Ishikawa (cell line): ENCODE measurements at regions not wholly inside any gene's neighbourhood (a gene's known extent, or its start where the extent isn't known, plus 50 kb on each side); places are given as distances from the start of the nearest gene placed in this dataset.

Source experiments
- CEBPB ChIP-seq: IDR thresholded peaks from 2 replicates; pipeline ENCODE4 v1.6.1; 2012
- CREB1 ChIP-seq: IDR thresholded peaks from 2 replicates; pipeline ENCODE4 v1.6.1; 2012; ENCODE audit warnings: low read depth
- EGR1 ChIP-seq: IDR thresholded peaks from 2 replicates; pipeline ENCODE4 v1.6.1; 2012
- EP300 ChIP-seq: IDR thresholded peaks from 2 replicates; pipeline ENCODE4 v1.6.1; 2012; ENCODE audit warnings: borderline replicate concordance
- FOXM1 ChIP-seq: IDR thresholded peaks from 2 replicates; pipeline ENCODE4 v1.6.1; 2012; ENCODE audit warnings: low read depth, borderline replicate concordance
- MAX ChIP-seq: IDR thresholded peaks from 2 replicates; pipeline ENCODE4 v1.6.1; 2012
- RAD21 ChIP-seq: IDR thresholded peaks from 2 replicates; pipeline ENCODE4 v1.6.1; 2012; ENCODE audit warnings: low read depth
- TAF1 ChIP-seq: IDR thresholded peaks from 2 replicates; pipeline ENCODE4 v1.6.1; 2012; ENCODE audit warnings: low read depth, mild to moderate bottlenecking
- TCF12 ChIP-seq: IDR thresholded peaks from 2 replicates; pipeline ENCODE4 v1.6.1; 2012; ENCODE audit warnings: low read depth
- TEAD4 ChIP-seq: IDR thresholded peaks from 2 replicates; pipeline ENCODE4 v1.6.1; 2012
- YY1 ChIP-seq: IDR thresholded peaks from 2 replicates; pipeline ENCODE4 v1.6.1; 2012; ENCODE audit warnings: low read depth
- TF ChIP-seq, protein P1 (sequence below): IDR thresholded peaks from 2 replicates; pipeline ENCODE4 v1.6.1; 2012; ENCODE audit warnings: low read depth, mild to moderate bottlenecking
- TF ChIP-seq, protein P2 (sequence below): IDR thresholded peaks from 2 replicates; pipeline ENCODE4 v1.6.1; 2012

DNA sequence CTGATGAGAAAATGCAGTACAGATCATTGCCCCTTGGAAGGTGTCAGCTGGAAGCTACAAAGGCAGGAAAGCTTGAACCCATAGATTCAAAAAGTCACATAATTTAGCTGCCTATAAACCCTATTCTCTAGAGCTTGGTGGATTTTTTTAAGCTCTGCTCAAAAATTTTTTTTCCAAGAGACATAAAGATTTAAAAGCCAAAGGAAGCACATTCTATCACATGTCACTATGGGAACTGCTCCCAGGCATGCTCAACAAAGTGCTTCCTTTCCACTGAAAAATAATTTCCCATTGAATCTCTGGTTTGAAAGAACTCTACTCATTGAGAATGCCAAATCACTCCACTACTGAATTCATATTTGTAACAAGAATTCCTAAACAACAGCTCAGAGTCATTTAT is 419.8 kb downstream of the CETN3 start:
- TF ChIP-seq RAD21: no peak
- TF ChIP-seq EP300: no peak
- no peak for TF ChIP-seq CREB1
- TF ChIP-seq TEAD4: no peak
- TF ChIP-seq, protein P1, sequence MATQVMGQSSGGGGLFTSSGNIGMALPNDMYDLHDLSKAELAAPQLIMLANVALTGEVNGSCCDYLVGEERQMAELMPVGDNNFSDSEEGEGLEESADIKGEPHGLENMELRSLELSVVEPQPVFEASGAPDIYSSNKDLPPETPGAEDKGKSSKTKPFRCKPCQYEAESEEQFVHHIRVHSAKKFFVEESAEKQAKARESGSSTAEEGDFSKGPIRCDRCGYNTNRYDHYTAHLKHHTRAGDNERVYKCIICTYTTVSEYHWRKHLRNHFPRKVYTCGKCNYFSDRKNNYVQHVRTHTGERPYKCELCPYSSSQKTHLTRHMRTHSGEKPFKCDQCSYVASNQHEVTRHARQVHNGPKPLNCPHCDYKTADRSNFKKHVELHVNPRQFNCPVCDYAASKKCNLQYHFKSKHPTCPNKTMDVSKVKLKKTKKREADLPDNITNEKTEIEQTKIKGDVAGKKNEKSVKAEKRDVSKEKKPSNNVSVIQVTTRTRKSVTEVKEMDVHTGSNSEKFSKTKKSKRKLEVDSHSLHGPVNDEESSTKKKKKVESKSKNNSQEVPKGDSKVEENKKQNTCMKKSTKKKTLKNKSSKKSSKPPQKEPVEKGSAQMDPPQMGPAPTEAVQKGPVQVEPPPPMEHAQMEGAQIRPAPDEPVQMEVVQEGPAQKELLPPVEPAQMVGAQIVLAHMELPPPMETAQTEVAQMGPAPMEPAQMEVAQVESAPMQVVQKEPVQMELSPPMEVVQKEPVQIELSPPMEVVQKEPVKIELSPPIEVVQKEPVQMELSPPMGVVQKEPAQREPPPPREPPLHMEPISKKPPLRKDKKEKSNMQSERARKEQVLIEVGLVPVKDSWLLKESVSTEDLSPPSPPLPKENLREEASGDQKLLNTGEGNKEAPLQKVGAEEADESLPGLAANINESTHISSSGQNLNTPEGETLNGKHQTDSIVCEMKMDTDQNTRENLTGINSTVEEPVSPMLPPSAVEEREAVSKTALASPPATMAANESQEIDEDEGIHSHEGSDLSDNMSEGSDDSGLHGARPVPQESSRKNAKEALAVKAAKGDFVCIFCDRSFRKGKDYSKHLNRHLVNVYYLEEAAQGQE: no peak
- TF ChIP-seq TAF1: no peak
- no peak for TF ChIP-seq YY1
- no peak for TF ChIP-seq MAX
- TF ChIP-seq, protein P2, sequence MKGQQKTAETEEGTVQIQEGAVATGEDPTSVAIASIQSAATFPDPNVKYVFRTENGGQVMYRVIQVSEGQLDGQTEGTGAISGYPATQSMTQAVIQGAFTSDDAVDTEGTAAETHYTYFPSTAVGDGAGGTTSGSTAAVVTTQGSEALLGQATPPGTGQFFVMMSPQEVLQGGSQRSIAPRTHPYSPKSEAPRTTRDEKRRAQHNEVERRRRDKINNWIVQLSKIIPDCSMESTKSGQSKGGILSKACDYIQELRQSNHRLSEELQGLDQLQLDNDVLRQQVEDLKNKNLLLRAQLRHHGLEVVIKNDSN: no peak
- no peak for TF ChIP-seq TCF12
- TF ChIP-seq EGR1: no peak
- no peak for TF ChIP-seq FOXM1
- no peak for TF ChIP-seq CEBPB
